ENCODE measurements at regions not wholly inside any gene's neighbourhood (a gene's known extent, or its start where the extent isn't known, plus 50 kb on each side); places are given as distances from the start of the nearest gene placed in this dataset.

GRCh38 chr5:38207343-38207742 is 51.0 kb upstream of the EGFLAM start:
- peaks cover 5 to 51% (median 16%) of the 10 kb centered on the region in 5 donors for H3K27me3 Mint-ChIP-seq
- no peaks in the 10 kb centered on the region for H3K36me3 Mint-ChIP-seq
- no peak overlapping the region for H3K4me3 Mint-ChIP-seq
- no peaks in the 10 kb centered on the region for H3K4me1 Mint-ChIP-seq
- POLR2A ChIA-PET = no interaction called here
- no peak overlapping the region for H3K27ac Mint-ChIP-seq
- no peak for DNase-seq
- ATAC-seq = no peak
- peaks cover 0 to 5% (median under 1%) of the 10 kb centered on the region in 9 donors for H3K9me3 Mint-ChIP-seq

DNA sequence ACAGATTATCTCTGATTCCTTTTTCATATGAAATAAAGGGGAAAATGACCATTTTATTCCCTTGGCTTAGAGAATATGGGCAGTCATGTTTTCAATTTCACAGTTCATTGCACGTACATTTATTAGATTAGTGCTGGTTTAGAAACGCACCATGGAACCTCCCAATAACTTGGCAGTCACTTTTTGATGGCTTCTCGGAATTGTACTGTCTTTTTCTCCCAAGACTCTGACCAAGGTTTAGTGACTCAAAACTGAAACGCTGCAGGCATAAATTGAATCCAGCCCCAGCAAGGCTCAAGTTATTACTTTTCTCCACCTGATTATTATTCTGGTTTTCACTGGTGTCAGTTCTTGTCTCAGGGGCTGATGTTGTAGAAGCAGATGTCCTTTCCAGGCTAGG is 55.6 kb upstream of the EGFLAM start:
- no peak for DNase-seq
- Mint-ChIP-seq H3K4me1 (no peaks in the 10 kb centered on the region), H3K36me3 (no peaks in the 10 kb centered on the region), H3K27ac (no peak overlapping the region), H3K27me3 (peaks cover 6 to 42% (median 13%) of the 10 kb centered on the region in 5 donors), H3K4me3 (no peak overlapping the region), H3K9me3 (peaks cover 0 to 10% (median 0%) of the 10 kb centered on the region in 9 donors)
- POLR2A ChIA-PET = no interaction called here
- no peak for ATAC-seq

GRCh38 chr5:38200872-38201557 is 57.3 kb upstream of the EGFLAM start:
- no peak for ATAC-seq
- peaks cover 0 to 10% (median 0%) of the 10 kb centered on the region in 9 donors for H3K9me3 Mint-ChIP-seq

GRCh38 chr5:38197118-38197517 is 61.2 kb upstream of the EGFLAM start:
- POLR2A ChIA-PET = no interaction called here
- Mint-ChIP-seq H3K27me3 (peaks cover 15 to 59% (median 28%) of the 10 kb centered on the region in 5 donors), H3K27ac (no peak overlapping the region), H3K36me3 (no peaks in the 10 kb centered on the region), H3K9me3 (peaks cover 0 to 10% (median 0%) of the 10 kb centered on the region in 9 donors), H3K4me1 (peaks cover 3 to 7% (median 5%) of the 10 kb centered on the region in 4 donors), H3K4me3 (no peak overlapping the region)
- no peak for DNase-seq
- no peak for ATAC-seq

More at GRCh38 chr5:38200872-38201557, 57.3 kb upstream of the EGFLAM start:
- no peak overlapping the region for H3K27ac Mint-ChIP-seq
- H3K4me3 Mint-ChIP-seq = no peak overlapping the region
- no peaks in the 10 kb centered on the region for H3K36me3 Mint-ChIP-seq
- no peaks in the 10 kb centered on the region for H3K4me1 Mint-ChIP-seq
- POLR2A ChIA-PET = no interaction called here
- H3K27me3 Mint-ChIP-seq = peaks cover 7 to 44% (median 11%) of the 10 kb centered on the region in 5 donors
- no peak for DNase-seq

DNA sequence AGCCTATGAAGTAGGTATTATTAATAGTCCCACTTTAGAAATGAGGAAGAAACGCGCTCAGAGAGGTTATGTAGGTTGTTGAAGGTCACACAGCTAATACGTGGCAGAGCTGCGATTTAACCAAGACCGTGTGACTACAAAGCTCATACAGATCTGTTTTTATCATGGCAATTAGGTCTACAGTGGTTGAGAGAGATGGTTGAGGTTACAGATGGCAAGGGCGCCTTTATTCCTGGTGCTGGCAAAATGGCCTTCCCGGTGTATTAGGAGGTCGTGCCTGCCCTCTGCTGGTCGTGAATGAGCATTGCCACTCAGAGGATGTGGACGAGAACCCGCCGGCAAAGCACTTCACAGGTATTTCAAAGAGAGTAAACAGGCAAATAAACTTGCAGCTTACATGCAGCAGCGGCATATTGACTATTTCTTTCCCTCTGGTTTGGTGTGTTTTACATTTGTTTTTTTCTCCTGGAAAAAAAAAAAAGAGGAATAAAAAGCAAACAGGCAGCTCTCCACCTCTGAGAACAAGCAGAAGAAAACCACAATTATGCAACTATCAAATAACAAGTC is 65.3 kb upstream of the EGFLAM start:
- no peaks in the 10 kb centered on the region for H3K36me3 Mint-ChIP-seq
- DNase-seq = peak in 8 of 10 donors; percentile 5 to 43 (median 28)
- no peak overlapping the region for H3K27ac Mint-ChIP-seq
- ATAC-seq = peak; percentile 52 to 53
- H3K4me3 Mint-ChIP-seq = peak overlapping the region in 1 of 10 donors; percentile 12
- POLR2A ChIA-PET = no interaction called here
- peaks cover 16 to 68% (median 30%) of the 10 kb centered on the region in 5 donors for H3K27me3 Mint-ChIP-seq
- no peaks in the 10 kb centered on the region for H3K9me3 Mint-ChIP-seq
- peaks cover 3 to 7% (median 5%) of the 10 kb centered on the region in 4 donors for H3K4me1 Mint-ChIP-seq

GRCh38 chr5:38191693-38192092 is 66.7 kb upstream of the EGFLAM start:
- Mint-ChIP-seq H3K27me3 (peaks cover 13 to 70% (median 27%) of the 10 kb centered on the region in 5 donors), H3K4me3 (no peak overlapping the region), H3K36me3 (no peaks in the 10 kb centered on the region), H3K27ac (no peak overlapping the region), H3K9me3 (no peaks in the 10 kb centered on the region), H3K4me1 (peaks cover 3 to 7% (median 5%) of the 10 kb centered on the region in 4 donors)
- ATAC-seq (no peak), DNase-seq (no peak)
- POLR2A ChIA-PET = no interaction called here

DNA sequence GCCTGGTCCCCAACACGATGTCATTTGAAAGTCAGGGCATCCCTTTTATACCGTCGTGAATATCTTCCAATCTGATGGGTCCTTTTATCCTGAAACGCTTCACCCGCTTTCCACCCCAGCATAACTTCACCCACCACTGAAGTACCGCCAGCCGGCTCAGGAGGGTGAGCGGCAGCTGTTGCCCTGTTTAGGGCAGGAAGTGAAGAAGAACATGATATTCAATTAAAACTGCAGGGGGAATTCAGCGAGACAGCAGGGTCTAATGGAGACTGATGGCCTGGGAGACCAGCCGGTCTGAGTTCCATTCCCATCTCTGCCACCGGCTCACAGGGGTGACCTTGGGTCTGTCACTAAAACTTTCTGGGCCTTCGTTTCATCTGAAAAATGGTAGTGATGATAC is 68.2 kb upstream of the EGFLAM start:
- POLR2A ChIA-PET = no interaction called here
- ATAC-seq (no peak), DNase-seq (no peak)
- no peaks in the 10 kb centered on the region for H3K9me3 Mint-ChIP-seq
- H3K27me3 Mint-ChIP-seq = peaks cover 7 to 58% (median 20%) of the 10 kb centered on the region in 5 donors
- no peak overlapping the region for H3K4me3 Mint-ChIP-seq
- H3K27ac Mint-ChIP-seq = no peak overlapping the region
- H3K4me1 Mint-ChIP-seq = peaks cover 3 to 7% (median 5%) of the 10 kb centered on the region in 4 donors
- H3K36me3 Mint-ChIP-seq = no peaks in the 10 kb centered on the region

- Mint-ChIP-seq H3K4me3 (no peak overlapping the region), H3K27ac (no peak overlapping the region), H3K9me3 (no peaks in the 10 kb centered on the region), H3K27me3 (peaks cover 9 to 48% (median 11%) of the 10 kb centered on the region in 5 donors), H3K4me1 (peaks cover 3 to 7% (median 5%) of the 10 kb centered on the region in 4 donors), H3K36me3 (no peaks in the 10 kb centered on the region)
- DNase-seq (no peak), ATAC-seq (no peak)
- POLR2A ChIA-PET = no interaction called here
These were observed 69.3 kb upstream of the EGFLAM start for GRCh38 chr5:38189081-38189504.

DNA sequence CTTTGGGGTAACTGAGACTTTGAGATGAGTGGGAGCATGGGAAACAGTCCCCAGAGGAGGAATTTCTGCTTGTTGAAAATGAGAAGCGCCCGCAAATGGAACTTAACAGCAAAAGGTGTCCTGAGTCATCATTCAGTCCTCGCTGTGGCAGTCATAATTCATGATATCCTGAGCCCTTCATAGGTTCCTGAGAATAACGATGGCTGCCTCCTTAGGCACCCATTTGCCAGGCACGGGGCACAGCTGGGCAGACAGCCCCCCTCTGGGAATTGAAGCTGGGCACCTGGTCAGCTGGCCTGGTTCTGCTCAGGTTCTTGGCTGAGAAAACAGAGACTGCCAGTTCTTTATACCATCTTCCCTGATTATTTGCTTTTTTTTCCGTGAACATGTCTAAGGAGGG is 69.8 kb upstream of the EGFLAM start:
- POLR2A ChIA-PET = no interaction called here
- no peak for DNase-seq
- Mint-ChIP-seq H3K4me3 (no peak overlapping the region), H3K4me1 (peaks cover 3 to 7% (median 5%) of the 10 kb centered on the region in 4 donors), H3K36me3 (no peaks in the 10 kb centered on the region), H3K27ac (no peak overlapping the region), H3K9me3 (no peaks in the 10 kb centered on the region), H3K27me3 (peaks cover 6 to 43% (median 8%) of the 10 kb centered on the region in 5 donors)
- ATAC-seq = no peak

DNA sequence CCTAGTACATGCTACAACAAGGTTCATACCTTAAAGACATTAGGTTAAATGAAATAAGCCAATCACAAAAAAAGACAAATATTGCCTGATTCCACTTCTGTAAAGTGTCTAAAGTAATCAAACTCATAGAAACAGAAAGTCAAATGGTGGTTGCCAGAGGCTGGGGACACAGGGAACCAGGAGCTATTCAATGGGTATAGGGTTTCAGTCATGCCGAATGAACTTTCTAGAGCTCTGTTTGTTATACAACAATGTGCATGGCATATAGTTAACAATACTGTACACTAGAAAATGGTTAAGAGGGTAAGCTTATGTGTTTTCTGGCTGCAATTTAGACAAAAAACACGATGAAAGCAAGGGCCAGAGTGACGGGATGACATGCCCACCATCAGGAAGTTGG is 70.8 kb upstream of the EGFLAM start:
- no peaks in the 10 kb centered on the region for H3K36me3 Mint-ChIP-seq
- no peaks in the 10 kb centered on the region for H3K9me3 Mint-ChIP-seq
- H3K4me3 Mint-ChIP-seq = no peak overlapping the region
- no peak for ATAC-seq
- no peak for DNase-seq
- no peaks in the 10 kb centered on the region for H3K4me1 Mint-ChIP-seq
- POLR2A ChIA-PET = no interaction called here
- H3K27ac Mint-ChIP-seq = no peak overlapping the region
- H3K27me3 Mint-ChIP-seq = peaks cover 3 to 35% (median 6%) of the 10 kb centered on the region in 5 donors

GRCh38 chr5:38184627-38185026 is 73.7 kb upstream of the EGFLAM start:
- H3K4me1 Mint-ChIP-seq = no peaks in the 10 kb centered on the region
- POLR2A ChIA-PET = no interaction called here
- ATAC-seq (no peak), DNase-seq (no peak)
- H3K9me3 Mint-ChIP-seq = peaks cover 0 to 9% (median 0%) of the 10 kb centered on the region in 9 donors
- peaks cover 0 to 40% (median 4%) of the 10 kb centered on the region in 5 donors for H3K27me3 Mint-ChIP-seq
- no peak overlapping the region for H3K27ac Mint-ChIP-seq
- no peak overlapping the region for H3K4me3 Mint-ChIP-seq
- no peaks in the 10 kb centered on the region for H3K36me3 Mint-ChIP-seq

DNA sequence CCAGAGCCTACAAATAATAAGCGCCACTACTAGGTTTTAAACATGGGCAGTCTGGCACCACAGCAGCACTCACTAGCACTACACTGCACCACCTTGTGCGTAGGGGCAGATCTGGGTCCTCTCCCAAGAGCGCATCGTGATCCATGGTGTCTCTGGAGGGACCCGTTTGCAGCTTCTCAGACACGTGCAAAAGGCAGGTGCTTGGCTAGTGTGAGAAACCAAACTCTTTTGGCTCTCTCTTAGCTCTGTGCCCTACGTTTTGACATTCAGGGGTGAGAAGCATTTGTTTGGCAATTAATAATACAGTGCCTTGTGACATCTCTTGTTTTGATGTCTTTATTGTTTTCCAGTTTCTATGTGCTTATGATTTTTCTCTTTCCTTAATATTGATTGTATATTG is 75.4 kb upstream of the EGFLAM start:
- Mint-ChIP-seq H3K4me3 (no peak overlapping the region), H3K27ac (no peak overlapping the region), H3K27me3 (peaks cover 2 to 52% (median 6%) of the 10 kb centered on the region in 5 donors), H3K9me3 (peaks cover 0 to 9% (median 0%) of the 10 kb centered on the region in 9 donors), H3K4me1 (no peaks in the 10 kb centered on the region), H3K36me3 (no peaks in the 10 kb centered on the region)
- POLR2A ChIA-PET = no interaction called here
- DNase-seq = no peak
- ATAC-seq = no peak

DNA sequence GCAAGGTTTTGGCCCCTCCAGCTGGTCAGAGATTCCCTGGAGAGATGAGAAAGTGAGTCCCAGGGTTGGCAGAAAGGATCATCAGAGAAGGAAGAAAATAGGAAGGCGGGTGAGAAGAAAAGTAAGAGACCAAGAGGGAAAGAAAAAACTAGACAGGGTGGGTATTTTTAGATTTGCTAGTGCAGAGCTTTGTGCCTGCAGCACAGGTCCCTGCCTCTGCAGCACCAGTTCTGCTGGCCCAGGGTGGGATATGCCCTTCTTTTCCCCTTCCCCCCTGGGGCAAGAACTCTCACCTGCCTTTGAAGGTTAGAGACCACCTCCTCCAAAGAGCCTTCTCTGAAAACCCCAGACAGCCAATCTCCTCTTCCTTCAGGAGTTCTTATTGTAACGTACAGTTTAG is 90.3 kb upstream of the EGFLAM start:
- H3K4me3 Mint-ChIP-seq = no peak overlapping the region
- no peaks in the 10 kb centered on the region for H3K4me1 Mint-ChIP-seq
- H3K27ac Mint-ChIP-seq = no peak overlapping the region
- DNase-seq = no peak
- H3K27me3 Mint-ChIP-seq = peaks cover 0 to 6% (median 3%) of the 10 kb centered on the region in 5 donors
- no peak for ATAC-seq
- H3K36me3 Mint-ChIP-seq = no peaks in the 10 kb centered on the region
- H3K9me3 Mint-ChIP-seq = peaks cover 0 to 20% (median 3%) of the 10 kb centered on the region in 9 donors
- POLR2A ChIA-PET = no interaction called here
